ENCODE measurements at regions not wholly inside any gene's neighbourhood (a gene's known extent, or its start where the extent isn't known, plus 50 kb on each side); places are given as distances from the start of the nearest gene placed in this dataset.
"Not testable (repeated sequence)": the region's sequence is repeated elsewhere in the genome, so short reads cannot be mapped to it uniquely, and the experiment has no call there.

DNA sequence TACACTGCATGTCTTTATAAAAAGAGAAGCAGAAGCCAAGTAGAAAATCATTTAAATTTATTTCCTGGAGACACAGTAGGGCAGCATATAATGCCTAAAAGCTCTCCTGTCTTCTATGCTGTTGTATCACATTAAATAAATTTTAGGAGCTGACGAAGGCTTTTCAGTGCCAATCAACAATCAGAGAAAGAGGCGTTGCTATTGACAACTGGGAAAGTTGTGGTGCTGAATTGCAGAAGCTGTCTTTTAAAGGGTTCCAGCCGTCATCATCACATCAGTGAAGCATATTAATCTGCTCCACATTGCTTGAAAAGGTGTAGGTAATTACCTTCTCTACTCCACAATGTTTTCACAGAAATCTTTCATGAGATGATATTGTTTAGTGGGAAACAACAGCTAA, 103.9 kb downstream of the FSCB start:
- H3K9me3 ChIP-seq = no peaks in the 10 kb centered on the region
- intact Hi-C loops (cut with DNase I) = no loop called here
- no peak overlapping the region for H3K4me3 ChIP-seq
- DNase-seq (ENCODE audit: extremely low spot score in 2 of 2) = no peak
- H3K4me1 ChIP-seq = no peaks in the 10 kb centered on the region
- no peak overlapping the region for H3K27ac ChIP-seq
- no peaks in the 10 kb centered on the region for H3K36me3 ChIP-seq
- no peaks in the 10 kb centered on the region for H3K27me3 ChIP-seq
- no peak for TF ChIP-seq CTCF (IDR thresholded peaks at IDR 0.05)
- no peak for TF ChIP-seq POLR2A (IDR thresholded peaks at IDR 0.05)
- no peak for TF ChIP-seq POLR2AphosphoS5 (IDR thresholded peaks at IDR 0.05; ENCODE audit: insufficient read depth in 1 of 2, low read depth in 1 of 2)

GRCh38 chr14:44396226-44396625, 110.9 kb downstream of the FSCB start:
- no peaks in the 10 kb centered on the region for H3K27me3 ChIP-seq
- DNase-seq (ENCODE audit: extremely low spot score in 2 of 2) = no peak
- no peak overlapping the region for H3K4me3 ChIP-seq
- H3K36me3 ChIP-seq = no peaks in the 10 kb centered on the region
- TF ChIP-seq POLR2A (IDR thresholded peaks at IDR 0.05) = no peak
- no peak for TF ChIP-seq CTCF (IDR thresholded peaks at IDR 0.05)
- TF ChIP-seq POLR2AphosphoS5 (IDR thresholded peaks at IDR 0.05; ENCODE audit: insufficient read depth in 1 of 2, low read depth in 1 of 2) = no peak
- H3K9me3 ChIP-seq = no peaks in the 10 kb centered on the region
- H3K4me1 ChIP-seq = no peaks in the 10 kb centered on the region
- intact Hi-C loops (cut with DNase I) = no loop called here
- H3K27ac ChIP-seq = no peak overlapping the region

GRCh38 chr14:44392984-44393383, 114.1 kb downstream of the FSCB start:
- H3K9me3 ChIP-seq = no peaks in the 10 kb centered on the region
- no peak overlapping the region for H3K27ac ChIP-seq
- intact Hi-C loops (cut with DNase I) = no loop called here
- no peaks in the 10 kb centered on the region for H3K36me3 ChIP-seq
- no peak overlapping the region for H3K4me3 ChIP-seq
- no peaks in the 10 kb centered on the region for H3K27me3 ChIP-seq
- no peaks in the 10 kb centered on the region for H3K4me1 ChIP-seq
- no peak for DNase-seq (ENCODE audit: extremely low spot score in 2 of 2)
- TF ChIP-seq CTCF (IDR thresholded peaks at IDR 0.05) (no peak), POLR2AphosphoS5 (IDR thresholded peaks at IDR 0.05; ENCODE audit: insufficient read depth in 1 of 2, low read depth in 1 of 2) (no peak), POLR2A (IDR thresholded peaks at IDR 0.05) (no peak)

- DNase-seq (ENCODE audit: extremely low spot score in 2 of 2) = no peak
- H3K27ac ChIP-seq = no peak overlapping the region
- no peaks in the 10 kb centered on the region for H3K27me3 ChIP-seq
- intact Hi-C loops (cut with DNase I) = no loop called here
- no peak overlapping the region for H3K4me3 ChIP-seq
- no peaks in the 10 kb centered on the region for H3K9me3 ChIP-seq
- no peaks in the 10 kb centered on the region for H3K4me1 ChIP-seq
- no peaks in the 10 kb centered on the region for H3K36me3 ChIP-seq
- TF ChIP-seq CTCF (IDR thresholded peaks at IDR 0.05) = no peak
- TF ChIP-seq POLR2AphosphoS5 (IDR thresholded peaks at IDR 0.05; ENCODE audit: insufficient read depth in 1 of 2, low read depth in 1 of 2) = no peak
- TF ChIP-seq POLR2A (IDR thresholded peaks at IDR 0.05) = no peak
These were observed 118.8 kb downstream of the FSCB start for GRCh38 chr14:44388306-44388705.

GRCh38 chr14:44385906-44386305, 121.2 kb downstream of the FSCB start:
- no peaks in the 10 kb centered on the region for H3K36me3 ChIP-seq
- H3K9me3 ChIP-seq = no peaks in the 10 kb centered on the region
- TF ChIP-seq POLR2AphosphoS5 (IDR thresholded peaks at IDR 0.05; ENCODE audit: insufficient read depth in 1 of 2, low read depth in 1 of 2) (no peak), CTCF (IDR thresholded peaks at IDR 0.05) (no peak), POLR2A (IDR thresholded peaks at IDR 0.05) (no peak)
- H3K4me1 ChIP-seq = no peaks in the 10 kb centered on the region
- H3K27ac ChIP-seq = no peak overlapping the region
- intact Hi-C loops (cut with DNase I) = no loop called here
- H3K27me3 ChIP-seq = no peaks in the 10 kb centered on the region
- no peak for DNase-seq (ENCODE audit: extremely low spot score in 2 of 2)
- H3K4me3 ChIP-seq = no peak overlapping the region

GRCh38 chr14:44385296-44385695, 121.8 kb downstream of the FSCB start:
- intact Hi-C loops (cut with DNase I); DNase-seq (ENCODE audit: extremely low spot score in 2 of 2); H3K4me1 ChIP-seq; H3K9me3 ChIP-seq; H3K27ac ChIP-seq; H3K27me3 ChIP-seq; H3K36me3 ChIP-seq; H3K4me3 ChIP-seq: not testable (repeated sequence)

- H3K4me3 ChIP-seq; H3K4me1 ChIP-seq; H3K27ac ChIP-seq; H3K36me3 ChIP-seq; H3K27me3 ChIP-seq; H3K9me3 ChIP-seq; DNase-seq (ENCODE audit: extremely low spot score in 2 of 2); intact Hi-C loops (cut with DNase I): not testable (repeated sequence)
These were observed 122.3 kb downstream of the FSCB start for GRCh38 chr14:44384601-44385293.
